ENCODE measurements at regions not wholly inside any gene's neighbourhood (a gene's known extent, or its start where the extent isn't known, plus 50 kb on each side); places are given as distances from the start of the nearest gene placed in this dataset.

DNA sequence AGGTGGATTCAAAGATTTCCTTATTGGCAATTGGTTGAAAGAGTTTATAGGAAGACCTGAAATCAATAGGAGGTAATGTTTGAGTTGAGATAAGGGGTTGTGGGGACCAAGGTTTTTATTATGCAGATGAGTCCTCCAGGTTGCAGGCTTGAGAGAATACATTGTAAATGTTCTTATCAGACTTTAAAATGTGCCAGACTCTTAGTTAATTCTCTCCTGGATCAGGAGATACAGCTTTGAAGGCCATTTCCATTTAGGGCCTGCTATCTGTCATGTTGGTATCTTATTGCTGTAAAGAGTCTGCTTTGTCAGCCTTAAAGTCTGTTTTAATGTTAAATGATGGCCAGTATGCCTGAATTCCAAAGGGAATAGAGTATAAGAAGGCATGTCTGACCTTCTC lies 61.8 kb upstream of the CALCR start:
- no peak for DNase-seq (ENCODE audit: low spot score)
- in situ Hi-C loops (cut with MboI; ENCODE audit: low sequenced_read_pairs, unreplicated experiment) = no loop called here
- TF ChIP-seq, protein P1, sequence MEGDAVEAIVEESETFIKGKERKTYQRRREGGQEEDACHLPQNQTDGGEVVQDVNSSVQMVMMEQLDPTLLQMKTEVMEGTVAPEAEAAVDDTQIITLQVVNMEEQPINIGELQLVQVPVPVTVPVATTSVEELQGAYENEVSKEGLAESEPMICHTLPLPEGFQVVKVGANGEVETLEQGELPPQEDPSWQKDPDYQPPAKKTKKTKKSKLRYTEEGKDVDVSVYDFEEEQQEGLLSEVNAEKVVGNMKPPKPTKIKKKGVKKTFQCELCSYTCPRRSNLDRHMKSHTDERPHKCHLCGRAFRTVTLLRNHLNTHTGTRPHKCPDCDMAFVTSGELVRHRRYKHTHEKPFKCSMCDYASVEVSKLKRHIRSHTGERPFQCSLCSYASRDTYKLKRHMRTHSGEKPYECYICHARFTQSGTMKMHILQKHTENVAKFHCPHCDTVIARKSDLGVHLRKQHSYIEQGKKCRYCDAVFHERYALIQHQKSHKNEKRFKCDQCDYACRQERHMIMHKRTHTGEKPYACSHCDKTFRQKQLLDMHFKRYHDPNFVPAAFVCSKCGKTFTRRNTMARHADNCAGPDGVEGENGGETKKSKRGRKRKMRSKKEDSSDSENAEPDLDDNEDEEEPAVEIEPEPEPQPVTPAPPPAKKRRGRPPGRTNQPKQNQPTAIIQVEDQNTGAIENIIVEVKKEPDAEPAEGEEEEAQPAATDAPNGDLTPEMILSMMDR (IDR thresholded peaks at IDR 0.05; ENCODE audit: borderline replicate concordance, control extremely low read depth, extremely low read depth, insufficient read depth, missing control alignments) = no peak

DNA sequence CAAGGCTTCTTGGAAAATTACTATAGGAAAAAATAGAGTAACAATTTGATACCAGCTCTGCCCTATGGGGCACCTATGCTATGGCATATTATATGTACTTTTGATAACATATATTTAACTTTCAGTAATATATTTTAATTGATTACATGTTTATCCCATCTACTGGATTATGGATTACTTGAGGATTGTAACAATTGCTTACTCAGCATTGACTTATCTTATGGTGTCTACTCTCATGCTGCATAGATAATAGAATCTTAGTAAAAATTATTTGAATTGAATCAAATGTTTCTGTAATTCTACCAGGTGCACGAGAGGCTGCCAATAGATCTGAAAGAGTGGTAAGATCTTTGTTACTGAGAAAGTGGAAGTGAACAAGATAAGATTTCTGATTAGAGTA lies 57.8 kb upstream of the CALCR start:
- TF ChIP-seq, protein P1 (IDR thresholded peaks at IDR 0.05; ENCODE audit: borderline replicate concordance, control extremely low read depth, extremely low read depth, insufficient read depth, missing control alignments) = no peak
- no peak for DNase-seq (ENCODE audit: low spot score)
- in situ Hi-C loops (cut with MboI; ENCODE audit: low sequenced_read_pairs, unreplicated experiment) = no loop called here

GRCh38 chr7:93629291-93629801 lies 54.8 kb upstream of the CALCR start:
- DNase-seq (ENCODE audit: low spot score) = no peak
- in situ Hi-C loops (cut with MboI; ENCODE audit: low sequenced_read_pairs, unreplicated experiment) = no loop called here
- TF ChIP-seq, protein P1 (IDR thresholded peaks at IDR 0.05; ENCODE audit: borderline replicate concordance, control extremely low read depth, extremely low read depth, insufficient read depth, missing control alignments) = no peak

- TF ChIP-seq, protein P1 (IDR thresholded peaks at IDR 0.05; ENCODE audit: borderline replicate concordance, control extremely low read depth, extremely low read depth, insufficient read depth, missing control alignments) = no peak
- no peak for DNase-seq (ENCODE audit: low spot score)
- in situ Hi-C loops (cut with MboI; ENCODE audit: low sequenced_read_pairs, unreplicated experiment) = no loop called here
Observed at GRCh38 chr7:93626869-93627268, 52.3 kb upstream of the CALCR start.

All from GM13976 (cell line).